ENCODE measurements at regions not wholly inside any gene's neighbourhood (a gene's known extent, or its start where the extent isn't known, plus 50 kb on each side); places are given as distances from the start of the nearest gene placed in this dataset.
A peak's percentile ranks its signal among the peaks of the same experiment; 100 is the strongest.
"Not testable (repeated sequence)": the region's sequence is repeated elsewhere in the genome, so short reads cannot be mapped to it uniquely, and the experiment has no call there.

GRCh38 chr9:87405677-87406542, 91.8 kb upstream of the DAPK1 start:
- Mint-ChIP-seq H3K4me1 (ENCODE audit: unreplicated experiment) (peaks cover 47% of the 10 kb centered on the region), H3K27ac (ENCODE audit: unreplicated experiment) (peak overlapping the region; percentile 83), H3K27me3 (ENCODE audit: unreplicated experiment) (no peaks in the 10 kb centered on the region), H3K9me3 (ENCODE audit: unreplicated experiment) (no peaks in the 10 kb centered on the region), H3K4me3 (ENCODE audit: unreplicated experiment) (peak overlapping the region; percentile 10), H3K36me3 (ENCODE audit: unreplicated experiment) (no peaks in the 10 kb centered on the region)
- DNase-seq (ENCODE audit: extremely low spot score, unreplicated experiment) = no peak
- no peak for TF ChIP-seq CTCF (IDR thresholded peaks at IDR 0.05)

DNA sequence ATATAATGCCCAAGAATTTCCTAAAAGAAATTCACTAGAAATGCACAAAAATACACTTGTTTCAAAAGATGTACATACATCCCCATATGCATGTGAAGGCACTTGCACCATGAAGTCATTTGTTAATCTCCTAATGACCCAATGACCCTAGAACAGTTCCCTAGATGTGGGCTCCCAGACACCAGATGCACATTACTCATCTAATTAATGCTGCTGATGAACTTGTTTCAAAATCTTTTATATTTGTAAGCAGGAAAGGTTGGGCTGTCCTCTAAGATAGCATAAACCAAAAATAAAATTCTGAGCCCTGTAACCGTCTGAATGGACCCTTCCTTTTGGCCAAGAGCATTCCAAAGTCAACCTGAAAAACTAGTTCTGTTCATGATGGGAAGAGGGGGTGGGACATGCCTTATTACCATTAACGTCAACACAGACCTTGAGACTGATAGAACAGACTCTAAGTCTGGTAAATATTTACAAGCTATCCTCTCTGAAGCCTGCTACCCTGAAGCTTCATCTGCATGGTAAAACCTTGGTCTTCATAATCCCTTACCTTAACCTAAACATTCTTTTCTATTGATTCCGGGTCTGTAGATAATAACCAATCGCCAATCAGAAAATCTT, 91.0 kb upstream of the DAPK1 start:
- no peaks in the 10 kb centered on the region for H3K9me3 Mint-ChIP-seq (ENCODE audit: unreplicated experiment)
- H3K27ac Mint-ChIP-seq (ENCODE audit: unreplicated experiment) = peak overlapping the region; percentile 83
- TF ChIP-seq CTCF (IDR thresholded peaks at IDR 0.05) = no peak
- no peaks in the 10 kb centered on the region for H3K36me3 Mint-ChIP-seq (ENCODE audit: unreplicated experiment)
- no peaks in the 10 kb centered on the region for H3K27me3 Mint-ChIP-seq (ENCODE audit: unreplicated experiment)
- no peak overlapping the region for H3K4me3 Mint-ChIP-seq (ENCODE audit: unreplicated experiment)
- H3K4me1 Mint-ChIP-seq (ENCODE audit: unreplicated experiment) = peaks cover 42% of the 10 kb centered on the region
- no peak for DNase-seq (ENCODE audit: extremely low spot score, unreplicated experiment)

- not testable (repeated sequence) for H3K27ac Mint-ChIP-seq (ENCODE audit: unreplicated experiment); DNase-seq (ENCODE audit: extremely low spot score, unreplicated experiment); H3K4me3 Mint-ChIP-seq (ENCODE audit: unreplicated experiment); H3K36me3 Mint-ChIP-seq (ENCODE audit: unreplicated experiment); H3K27me3 Mint-ChIP-seq (ENCODE audit: unreplicated experiment); H3K9me3 Mint-ChIP-seq (ENCODE audit: unreplicated experiment)
- H3K4me1 Mint-ChIP-seq (ENCODE audit: unreplicated experiment) = peaks cover 20% of the 10 kb centered on the region
These were observed 87.3 kb upstream of the DAPK1 start for GRCh38 chr9:87410047-87411005.

DNA sequence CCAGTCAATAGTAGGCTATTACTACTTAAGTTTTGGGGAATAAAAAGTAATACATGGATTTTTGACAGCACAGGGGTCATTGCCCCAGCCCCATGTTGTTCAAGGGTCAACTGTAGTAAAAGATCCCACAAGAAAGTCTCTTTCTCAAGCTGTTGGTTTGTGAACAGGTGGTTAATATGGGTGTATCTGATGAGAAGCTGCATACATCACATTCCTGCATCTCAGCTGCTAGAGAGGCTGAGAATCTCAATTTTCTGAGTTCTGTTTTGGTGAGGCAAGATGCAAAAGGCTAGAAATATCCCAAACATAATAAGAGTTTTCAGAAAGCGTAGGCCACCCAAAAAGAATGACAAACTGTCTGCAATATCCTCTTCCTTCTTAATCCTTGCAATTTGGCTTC, 76.8 kb upstream of the DAPK1 start:
- no peak for TF ChIP-seq CTCF (IDR thresholded peaks at IDR 0.05)
- Mint-ChIP-seq H3K4me1 (ENCODE audit: unreplicated experiment) (peaks cover 1% of the 10 kb centered on the region), H3K27me3 (ENCODE audit: unreplicated experiment) (no peaks in the 10 kb centered on the region), H3K36me3 (ENCODE audit: unreplicated experiment) (peaks cover 3% of the 10 kb centered on the region), H3K4me3 (ENCODE audit: unreplicated experiment) (no peak overlapping the region), H3K27ac (ENCODE audit: unreplicated experiment) (no peak overlapping the region), H3K9me3 (ENCODE audit: unreplicated experiment) (peaks cover 9% of the 10 kb centered on the region)
- DNase-seq (ENCODE audit: extremely low spot score, unreplicated experiment) = no peak

DNA sequence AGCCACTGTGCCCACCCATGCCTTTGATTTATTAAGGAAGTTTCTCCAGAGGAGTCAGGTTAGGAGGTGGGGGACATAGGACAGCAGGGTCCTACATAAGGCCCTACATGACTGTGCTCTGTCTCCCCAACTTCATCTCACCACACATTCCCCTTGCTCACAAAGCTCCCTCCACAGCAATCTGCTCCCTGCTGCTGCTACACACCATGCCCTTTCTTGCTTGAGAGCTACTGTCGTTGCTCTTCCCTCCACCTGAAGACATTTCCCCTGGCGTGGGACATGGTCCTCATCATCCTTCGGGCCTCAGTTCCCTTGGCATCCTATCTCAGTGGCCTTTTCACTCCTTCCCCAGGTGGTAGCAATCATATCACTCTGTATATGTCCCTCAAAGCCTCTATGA, 75.9 kb upstream of the DAPK1 start:
- no peak for DNase-seq (ENCODE audit: extremely low spot score, unreplicated experiment)
- peaks cover 3% of the 10 kb centered on the region for H3K36me3 Mint-ChIP-seq (ENCODE audit: unreplicated experiment)
- H3K9me3 Mint-ChIP-seq (ENCODE audit: unreplicated experiment) = peaks cover 9% of the 10 kb centered on the region
- TF ChIP-seq CTCF (IDR thresholded peaks at IDR 0.05) = no peak
- no peak overlapping the region for H3K27ac Mint-ChIP-seq (ENCODE audit: unreplicated experiment)
- peaks cover under 1% of the 10 kb centered on the region for H3K4me1 Mint-ChIP-seq (ENCODE audit: unreplicated experiment)
- H3K27me3 Mint-ChIP-seq (ENCODE audit: unreplicated experiment) = no peaks in the 10 kb centered on the region
- H3K4me3 Mint-ChIP-seq (ENCODE audit: unreplicated experiment) = no peak overlapping the region
